NCI-H526 (cell line): ENCODE measurements at regions not wholly inside any gene's neighbourhood (a gene's known extent, or its start where the extent isn't known, plus 50 kb on each side); places are given as distances from the start of the nearest gene placed in this dataset.

Experiments used
- DNase-seq, 2 experiments: peaks; one replicate each; lab custom pipeline; 2025; lab: John Stamatoyannopoulos, UW

- no peak for DNase-seq
Observed at GRCh38 chr7:13144673-13145072, 457.2 kb downstream of the ARL4A start.

GRCh38 chr7:13148548-13148947, 461.1 kb downstream of the ARL4A start:
- DNase-seq, result no peak

- DNase-seq, result no peak
Observed at GRCh38 chr7:13151978-13152377, 464.5 kb downstream of the ARL4A start.

GRCh38 chr7:13152755-13153154, 465.3 kb downstream of the ARL4A start:
- no peak for DNase-seq

GRCh38 chr7:13153266-13153665, 465.8 kb downstream of the ARL4A start:
- DNase-seq, result no peak

- no peak for DNase-seq
Observed at GRCh38 chr7:13153742-13154141, 466.3 kb downstream of the ARL4A start.

GRCh38 chr7:13155188-13155587, 467.8 kb downstream of the ARL4A start:
- no peak for DNase-seq

GRCh38 chr7:13159003-13159402, 471.6 kb downstream of the ARL4A start:
- DNase-seq, result no peak

GRCh38 chr7:13159467-13160184, 472.2 kb downstream of the ARL4A start:
- no peak for DNase-seq

- DNase-seq, result no peak
Observed at GRCh38 chr7:13161125-13161524, 473.7 kb downstream of the ARL4A start.

- DNase-seq, result no peak
Observed at GRCh38 chr7:13165854-13166253, 478.4 kb downstream of the ARL4A start.

- no peak for DNase-seq
Observed at GRCh38 chr7:13166801-13167200, 479.4 kb downstream of the ARL4A start.

GRCh38 chr7:13169356-13169755, 481.9 kb downstream of the ARL4A start:
- DNase-seq, result no peak

GRCh38 chr7:13174991-13175390, 487.6 kb downstream of the ARL4A start:
- no peak for DNase-seq

GRCh38 chr7:13179011-13179582, 491.7 kb downstream of the ARL4A start:
- DNase-seq, result peak; percentile 68 to 73

GRCh38 chr7:13179775-13180523, 492.5 kb downstream of the ARL4A start:
- DNase-seq, result no peak

- DNase-seq, result no peak
Observed at GRCh38 chr7:13181216-13181615, 493.8 kb downstream of the ARL4A start.

GRCh38 chr7:13185139-13185538, 497.7 kb downstream of the ARL4A start:
- DNase-seq, result no peak

GRCh38 chr7:13188236-13188805, 500.9 kb downstream of the ARL4A start:
- DNase-seq, result no peak

- DNase-seq, result no peak
Observed at GRCh38 chr7:13188922-13189321, 501.5 kb downstream of the ARL4A start.

- DNase-seq, result no peak
Observed at GRCh38 chr7:13189668-13190067, 502.2 kb downstream of the ARL4A start.

GRCh38 chr7:13197501-13197900, 510.1 kb downstream of the ARL4A start:
- DNase-seq, result no peak

- no peak for DNase-seq
Observed at GRCh38 chr7:13198036-13198435, 510.6 kb downstream of the ARL4A start.
